NCI-H2171 (cell line): ENCODE measurements at regions not wholly inside any gene's neighbourhood (a gene's known extent, or its start where the extent isn't known, plus 50 kb on each side); places are given as distances from the start of the nearest gene placed in this dataset.
"Not testable (repeated sequence)": the region's sequence is repeated elsewhere in the genome, so short reads cannot be mapped to it uniquely, and the experiment has no call there.

ENCODE experiments used
- DNase-seq: peaks from one replicate; lab custom pipeline; 2025; lab: John Stamatoyannopoulos, UW

- DNase-seq = no peak
Measured at GRCh38 chr3:23706111-23706510, 99.6 kb upstream of the UBE2E1 start.

GRCh38 chr3:23709987-23710386 lies 95.8 kb upstream of the UBE2E1 start:
- DNase-seq = no peak

GRCh38 chr3:23710555-23710954 lies 95.2 kb upstream of the UBE2E1 start:
- DNase-seq = no peak

GRCh38 chr3:23711916-23712494 lies 93.8 kb upstream of the UBE2E1 start:
- DNase-seq = no peak

GRCh38 chr3:23712656-23713559 lies 92.8 kb upstream of the UBE2E1 start:
- DNase-seq = peak; percentile 22

GRCh38 chr3:23713641-23714040 lies 92.1 kb upstream of the UBE2E1 start:
- DNase-seq = no peak

GRCh38 chr3:23720059-23720458 lies 85.7 kb upstream of the UBE2E1 start:
- DNase-seq = no peak

GRCh38 chr3:23720885-23721284 lies 84.9 kb upstream of the UBE2E1 start:
- DNase-seq = no peak

GRCh38 chr3:23723141-23723540 lies 82.6 kb upstream of the UBE2E1 start:
- no peak for DNase-seq

- DNase-seq = no peak
Measured at GRCh38 chr3:23723930-23724329, 81.8 kb upstream of the UBE2E1 start.

GRCh38 chr3:23726811-23727548 lies 78.8 kb upstream of the UBE2E1 start:
- no peak for DNase-seq

GRCh38 chr3:23728601-23729117 lies 77.1 kb upstream of the UBE2E1 start:
- no peak for DNase-seq

- DNase-seq = not testable (repeated sequence)
Measured at GRCh38 chr3:23729362-23729761, 76.4 kb upstream of the UBE2E1 start.

- no peak for DNase-seq
Measured at GRCh38 chr3:23734481-23734880, 71.3 kb upstream of the UBE2E1 start.

- DNase-seq = no peak
Measured at GRCh38 chr3:23735062-23735461, 70.7 kb upstream of the UBE2E1 start.

GRCh38 chr3:23735535-23736326 lies 70.0 kb upstream of the UBE2E1 start:
- peak; percentile 89 for DNase-seq

- no peak for DNase-seq
Measured at GRCh38 chr3:23738944-23739343, 66.8 kb upstream of the UBE2E1 start.

GRCh38 chr3:23739536-23739935 lies 66.2 kb upstream of the UBE2E1 start:
- no peak for DNase-seq

- no peak for DNase-seq
Measured at GRCh38 chr3:23740517-23740965, 65.2 kb upstream of the UBE2E1 start.

GRCh38 chr3:23741036-23741706 lies 64.6 kb upstream of the UBE2E1 start:
- no peak for DNase-seq

- DNase-seq = peak; percentile 8
Measured at GRCh38 chr3:23743141-23743784, 62.5 kb upstream of the UBE2E1 start.
